DOHH2 (cell line): ENCODE measurements at regions not wholly inside any gene's neighbourhood (a gene's known extent, or its start where the extent isn't known, plus 50 kb on each side); places are given as distances from the start of the nearest gene placed in this dataset.

Experiments
- CTCF ChIP-seq: fragments of 200-600 bp; sonication (generic); IDR thresholded peaks from one replicate; pipeline ENCODE4 v1.5.1; 2014; ENCODE audit warnings: antibody characterized with exemption, mild to moderate bottlenecking, low read depth, low read length; ENCODE audit not compliant: poor library complexity, severe bottlenecking
- EZH2phosphoT487 ChIP-seq: fragments of 200-600 bp; sonication (generic); IDR thresholded peaks from 2 replicates; pipeline ENCODE4 v1.6.1; 2017; ENCODE audit warnings: borderline replicate concordance, mild to moderate bottlenecking, antibody characterized with exemption, low read length, moderate library complexity, mixed read lengths

- no peak for TF ChIP-seq CTCF
- no peak for TF ChIP-seq EZH2phosphoT487
Measured at GRCh38 chr1:221444346-221444745, 297.5 kb downstream of the DUSP10 start.
